ENCODE measurements at regions not wholly inside any gene's neighbourhood (a gene's known extent, or its start where the extent isn't known, plus 50 kb on each side); places are given as distances from the start of the nearest gene placed in this dataset.

- intact Hi-C loops (cut with micrococcal nuclease), result no loop called here
- no peak for DNase-seq
- TF ChIP-seq CTCF (IDR thresholded peaks at IDR 0.05), result no peak
- ATAC-seq, result no peak
- ChIA-PET CTCF (no interaction called here), POLR2A (no interaction called here)
- Mint-ChIP-seq H3K9me3 (peaks cover 6% of the 10 kb centered on the region), H3K4me1 (ENCODE audit: low read depth) (no peaks in the 10 kb centered on the region), H3K27ac (no peak overlapping the region), H3K36me3 (ENCODE audit: low read depth) (no peaks in the 10 kb centered on the region), H3K27me3 (no peaks in the 10 kb centered on the region), H3K4me3 (no peak overlapping the region)
These were observed 356.6 kb upstream of the ADAMTS9 start for GRCh38 chr3:65044401-65044800.

- POLR2A ChIA-PET, result interaction anchor here (0.5 kb wide), 1 partner anchor 1151 kb away, joined by 3 read pairs; no protein-coding TSS in a partner anchor
- H3K27me3 Mint-ChIP-seq, result no peaks in the 10 kb centered on the region
These were observed 354.9 kb upstream of the ADAMTS9 start for GRCh38 chr3:65042675-65043074.

GRCh38 chr3:65039754-65040210 lies 352.0 kb upstream of the ADAMTS9 start:
- no peaks in the 10 kb centered on the region for H3K27me3 Mint-ChIP-seq
- POLR2A ChIA-PET, result no interaction called here
- no peak for TF ChIP-seq CTCF (IDR thresholded peaks at IDR 0.05)
- no peaks in the 10 kb centered on the region for H3K36me3 Mint-ChIP-seq (ENCODE audit: low read depth)
- no peak overlapping the region for H3K27ac Mint-ChIP-seq
- CTCF ChIA-PET, result no interaction called here
- H3K9me3 Mint-ChIP-seq, result peaks cover 5% of the 10 kb centered on the region
- intact Hi-C loops (cut with micrococcal nuclease), result no loop called here
- ATAC-seq (no peak), DNase-seq (no peak)
- no peaks in the 10 kb centered on the region for H3K4me1 Mint-ChIP-seq (ENCODE audit: low read depth)
- no peak overlapping the region for H3K4me3 Mint-ChIP-seq

More at GRCh38 chr3:65042675-65043074, 354.9 kb upstream of the ADAMTS9 start:
- H3K9me3 Mint-ChIP-seq, result peaks cover 6% of the 10 kb centered on the region
- CTCF ChIA-PET, result no interaction called here
- no peak for TF ChIP-seq CTCF (IDR thresholded peaks at IDR 0.05)
- H3K27ac Mint-ChIP-seq, result no peak overlapping the region
- ATAC-seq (no peak), DNase-seq (no peak)
- intact Hi-C loops (cut with micrococcal nuclease), result no loop called here
- H3K36me3 Mint-ChIP-seq (ENCODE audit: low read depth), result no peaks in the 10 kb centered on the region
- no peaks in the 10 kb centered on the region for H3K4me1 Mint-ChIP-seq (ENCODE audit: low read depth)
- H3K4me3 Mint-ChIP-seq, result no peak overlapping the region

- no peak for ATAC-seq
- ChIA-PET CTCF (no interaction called here), POLR2A (interaction anchor here (0.6 kb wide), 1 partner anchor 208 kb away, joined by 3 read pairs; no protein-coding TSS in a partner anchor)
- Mint-ChIP-seq H3K4me1 (ENCODE audit: low read depth) (no peaks in the 10 kb centered on the region), H3K9me3 (peaks cover 5% of the 10 kb centered on the region), H3K27me3 (no peaks in the 10 kb centered on the region), H3K4me3 (no peak overlapping the region), H3K36me3 (ENCODE audit: low read depth) (no peaks in the 10 kb centered on the region), H3K27ac (no peak overlapping the region)
- no peak for DNase-seq
- no peak for TF ChIP-seq CTCF (IDR thresholded peaks at IDR 0.05)
- intact Hi-C loops (cut with micrococcal nuclease), result no loop called here
These were observed 350.1 kb upstream of the ADAMTS9 start for GRCh38 chr3:65037861-65038260.

- ChIA-PET CTCF (no interaction called here), POLR2A (no interaction called here)
- Mint-ChIP-seq H3K9me3 (peaks cover 5% of the 10 kb centered on the region), H3K27me3 (no peaks in the 10 kb centered on the region), H3K4me1 (ENCODE audit: low read depth) (no peaks in the 10 kb centered on the region), H3K36me3 (ENCODE audit: low read depth) (no peaks in the 10 kb centered on the region), H3K27ac (no peak overlapping the region), H3K4me3 (no peak overlapping the region)
- no peak for TF ChIP-seq CTCF (IDR thresholded peaks at IDR 0.05)
- intact Hi-C loops (cut with micrococcal nuclease), result no loop called here
- no peak for DNase-seq
- no peak for ATAC-seq
These were observed 347.4 kb upstream of the ADAMTS9 start for GRCh38 chr3:65035246-65035645.
